ENCODE measurements at regions not wholly inside any gene's neighbourhood (a gene's known extent, or its start where the extent isn't known, plus 50 kb on each side); places are given as distances from the start of the nearest gene placed in this dataset.

GRCh38 chr3:157763644-157764043, 260.4 kb upstream of the VEPH1 start:
- no peak for TF ChIP-seq RBFOX2 (IDR thresholded peaks at IDR 0.05; ENCODE audit: low read depth, low read length)
- TF ChIP-seq POLR3A (IDR thresholded peaks at IDR 0.05; ENCODE audit: borderline replicate concordance, extremely low read depth, insufficient read depth, insufficient read length), result no peak
- TF ChIP-seq SREBF2 (CRISPR knock-in tag; IDR thresholded peaks at IDR 0.05), result no peak
- no peak for TF ChIP-seq SMC3 (conservative IDR thresholded peaks at IDR 0.05; ENCODE audit: insufficient read depth, low read depth, low read length)
- no peak for TF ChIP-seq JUNB (CRISPR knock-in tag; conservative IDR thresholded peaks at IDR 0.05)
- TF ChIP-seq IRF9 (tag; IDR thresholded peaks at IDR 0.05), result no peak
- TF ChIP-seq ZFP1 (CRISPR knock-in tag; IDR thresholded peaks at IDR 0.05), result no peak
- TF ChIP-seq MTF1 (CRISPR knock-in tag; IDR thresholded peaks at IDR 0.05; ENCODE audit: borderline replicate concordance), result no peak
